Endothelial cell (in vitro differentiated cells): ENCODE measurements at regions not wholly inside any gene's neighbourhood (a gene's known extent, or its start where the extent isn't known, plus 50 kb on each side); places are given as distances from the start of the nearest gene placed in this dataset.
A peak's percentile ranks its signal among the peaks of the same experiment; 100 is the strongest.

Experiments used
- DNase-seq: peaks from one replicate; pipeline ENCODE4 v3.0.0; 2021; ENCODE audit warnings: low spot score
- H3K27ac Mint-ChIP-seq: one replicate; pipeline ENCODE4 v1.8.0; 2021; ENCODE audit warnings: mixed read lengths, inconsistent platforms; ENCODE audit not compliant: unreplicated experiment
- H3K27me3 Mint-ChIP-seq: one replicate; pipeline ENCODE4 v1.8.0; 2021; ENCODE audit warnings: mild to moderate bottlenecking, moderate library complexity, mixed read lengths, inconsistent platforms; ENCODE audit not compliant: unreplicated experiment
- H3K36me3 Mint-ChIP-seq: one replicate; pipeline ENCODE4 v1.8.0; 2021; ENCODE audit warnings: mild to moderate bottlenecking, low read depth, mixed read lengths, inconsistent platforms; ENCODE audit not compliant: unreplicated experiment
- H3K4me1 Mint-ChIP-seq: one replicate; pipeline ENCODE4 v1.8.0; 2021; ENCODE audit warnings: mild to moderate bottlenecking, mixed read lengths, inconsistent platforms; ENCODE audit not compliant: unreplicated experiment
- H3K4me3 Mint-ChIP-seq: one replicate; pipeline ENCODE4 v1.8.0; 2021; ENCODE audit warnings: mild to moderate bottlenecking, mixed read lengths, inconsistent platforms; ENCODE audit not compliant: unreplicated experiment
- H3K9me3 Mint-ChIP-seq: one replicate; pipeline ENCODE4 v1.8.0; 2021; ENCODE audit warnings: mixed read lengths, inconsistent platforms; ENCODE audit not compliant: unreplicated experiment
- CTCF ChIP-seq: fragments of 200-600 bp; sonication (generic); IDR thresholded peaks from one replicate; pipeline ENCODE4 v1.5.0; 2021; ENCODE audit warnings: antibody characterized with exemption; ENCODE audit not compliant: unreplicated experiment

- Mint-ChIP-seq H3K27ac (no peak overlapping the region), H3K4me1 (no peaks in the 10 kb centered on the region), H3K4me3 (no peak overlapping the region), H3K27me3 (peaks cover 2% of the 10 kb centered on the region), H3K9me3 (no peaks in the 10 kb centered on the region), H3K36me3 (no peaks in the 10 kb centered on the region)
- DNase-seq, result peak; percentile 6
- TF ChIP-seq CTCF, result no peak
Observed at GRCh38 chr11:95545116-95545875, 244.3 kb downstream of the FAM76B start.

GRCh38 chr11:95544095-95544856 lies 245.3 kb downstream of the FAM76B start:
- H3K36me3 Mint-ChIP-seq, result no peaks in the 10 kb centered on the region
- peaks cover 2% of the 10 kb centered on the region for H3K27me3 Mint-ChIP-seq
- H3K9me3 Mint-ChIP-seq, result no peaks in the 10 kb centered on the region
- no peak for DNase-seq
- no peaks in the 10 kb centered on the region for H3K4me1 Mint-ChIP-seq
- no peak for TF ChIP-seq CTCF
- H3K4me3 Mint-ChIP-seq, result no peak overlapping the region
- H3K27ac Mint-ChIP-seq, result no peak overlapping the region

- H3K27me3 Mint-ChIP-seq, result peaks cover 2% of the 10 kb centered on the region
- H3K27ac Mint-ChIP-seq, result no peak overlapping the region
- TF ChIP-seq CTCF, result no peak
- H3K36me3 Mint-ChIP-seq, result no peaks in the 10 kb centered on the region
- H3K4me1 Mint-ChIP-seq, result no peaks in the 10 kb centered on the region
- H3K4me3 Mint-ChIP-seq, result no peak overlapping the region
- no peaks in the 10 kb centered on the region for H3K9me3 Mint-ChIP-seq
- DNase-seq, result no peak
Observed at GRCh38 chr11:95542868-95543551, 246.6 kb downstream of the FAM76B start.

- no peak for DNase-seq
- H3K36me3 Mint-ChIP-seq, result no peaks in the 10 kb centered on the region
- H3K4me1 Mint-ChIP-seq, result no peaks in the 10 kb centered on the region
- no peaks in the 10 kb centered on the region for H3K9me3 Mint-ChIP-seq
- no peak overlapping the region for H3K4me3 Mint-ChIP-seq
- no peak for TF ChIP-seq CTCF
- H3K27me3 Mint-ChIP-seq, result peaks cover 2% of the 10 kb centered on the region
- H3K27ac Mint-ChIP-seq, result no peak overlapping the region
Observed at GRCh38 chr11:95541715-95542114, 247.9 kb downstream of the FAM76B start.
